NCI-H524 treated with DMSO at 0.1 percent for 48 hours (cell line): ENCODE measurements at regions not wholly inside any gene's neighbourhood (a gene's known extent, or its start where the extent isn't known, plus 50 kb on each side); places are given as distances from the start of the nearest gene placed in this dataset.

Source experiments
- DNase-seq: peaks from one replicate; lab custom pipeline; 2025; lab: John Stamatoyannopoulos, UW

GRCh38 chr1:239993366-239993765 lies 98.3 kb upstream of the FMN2 start:
- peak; percentile 35 for DNase-seq

- DNase-seq, result no peak
Observed at GRCh38 chr1:239995281-239995680, 96.4 kb upstream of the FMN2 start.

- no peak for DNase-seq
Observed at GRCh38 chr1:239997160-239997514, 94.5 kb upstream of the FMN2 start.

GRCh38 chr1:239997515-239998311 lies 94.0 kb upstream of the FMN2 start:
- DNase-seq, result no peak

GRCh38 chr1:239998312-239998649 lies 93.4 kb upstream of the FMN2 start:
- DNase-seq, result no peak

- DNase-seq, result no peak
Observed at GRCh38 chr1:239999170-239999569, 92.5 kb upstream of the FMN2 start.

GRCh38 chr1:240000634-240001033 lies 91.0 kb upstream of the FMN2 start:
- no peak for DNase-seq

- DNase-seq, result no peak
Observed at GRCh38 chr1:240001177-240001740, 90.4 kb upstream of the FMN2 start.

- DNase-seq, result no peak
Observed at GRCh38 chr1:240004086-240004749, 87.5 kb upstream of the FMN2 start.

- no peak for DNase-seq
Observed at GRCh38 chr1:240005997-240006650, 85.6 kb upstream of the FMN2 start.

GRCh38 chr1:240008298-240008697 lies 83.4 kb upstream of the FMN2 start:
- DNase-seq, result peak; percentile 58

- no peak for DNase-seq
Observed at GRCh38 chr1:240014051-240014450, 77.6 kb upstream of the FMN2 start.

GRCh38 chr1:240018617-240019016 lies 73.1 kb upstream of the FMN2 start:
- no peak for DNase-seq

GRCh38 chr1:240019524-240019923 lies 72.2 kb upstream of the FMN2 start:
- no peak for DNase-seq

- DNase-seq, result peak; percentile 81
Observed at GRCh38 chr1:240020871-240021270, 70.8 kb upstream of the FMN2 start.

GRCh38 chr1:240021709-240022108 lies 70.0 kb upstream of the FMN2 start:
- peak; percentile 9 for DNase-seq

- DNase-seq, result peak; percentile 6
Observed at GRCh38 chr1:240027059-240027462, 64.6 kb upstream of the FMN2 start.

- peak; percentile 57 for DNase-seq
Observed at GRCh38 chr1:240029418-240029817, 62.3 kb upstream of the FMN2 start.

- no peak for DNase-seq
Observed at GRCh38 chr1:240030236-240030635, 61.4 kb upstream of the FMN2 start.

GRCh38 chr1:240031009-240031408 lies 60.7 kb upstream of the FMN2 start:
- no peak for DNase-seq

- no peak for DNase-seq
Observed at GRCh38 chr1:240031414-240031813, 60.3 kb upstream of the FMN2 start.

GRCh38 chr1:240033406-240033805 lies 58.3 kb upstream of the FMN2 start:
- no peak for DNase-seq

GRCh38 chr1:240036526-240036925 lies 55.2 kb upstream of the FMN2 start:
- no peak for DNase-seq
